ENCODE measurements at regions not wholly inside any gene's neighbourhood (a gene's known extent, or its start where the extent isn't known, plus 50 kb on each side); places are given as distances from the start of the nearest gene placed in this dataset.

- TF ChIP-seq CTCF (IDR thresholded peaks at IDR 0.05) (no peak), POLR2A (IDR thresholded peaks at IDR 0.05) (no peak)
Observed at GRCh38 chr4:187799735-187800134, 195.8 kb upstream of the ZFP42 start.
